Stimulated activated naive CD4-positive, alpha-beta T cell (primary cell): ENCODE measurements at regions not wholly inside any gene's neighbourhood (a gene's known extent, or its start where the extent isn't known, plus 50 kb on each side); places are given as distances from the start of the nearest gene placed in this dataset.

ENCODE experiments used
- DNase-seq, 6 experiments: peaks; one replicate each; lab custom pipeline; 2025; lab: John Stamatoyannopoulos, UW

DNA sequence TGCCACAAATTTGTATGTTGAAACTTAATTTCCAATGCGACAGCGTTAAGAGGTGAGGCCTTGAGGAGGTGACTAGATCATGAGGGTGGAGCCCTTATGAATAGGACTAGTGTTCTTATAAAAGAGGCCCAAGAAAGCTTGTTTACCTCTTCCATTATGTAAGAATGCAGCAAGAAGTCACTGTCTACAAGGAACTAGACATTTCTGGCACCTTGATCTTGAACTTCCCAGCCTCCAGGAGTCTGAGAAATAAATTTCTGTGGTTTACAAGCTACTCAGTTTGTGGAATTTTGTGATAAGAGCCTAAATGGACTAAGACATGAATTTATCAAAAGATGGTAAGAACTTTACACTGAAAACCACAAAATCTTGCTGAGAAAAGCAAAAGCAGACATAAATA is 173.6 kb upstream of the SGK1 start:
- no peak for DNase-seq

DNA sequence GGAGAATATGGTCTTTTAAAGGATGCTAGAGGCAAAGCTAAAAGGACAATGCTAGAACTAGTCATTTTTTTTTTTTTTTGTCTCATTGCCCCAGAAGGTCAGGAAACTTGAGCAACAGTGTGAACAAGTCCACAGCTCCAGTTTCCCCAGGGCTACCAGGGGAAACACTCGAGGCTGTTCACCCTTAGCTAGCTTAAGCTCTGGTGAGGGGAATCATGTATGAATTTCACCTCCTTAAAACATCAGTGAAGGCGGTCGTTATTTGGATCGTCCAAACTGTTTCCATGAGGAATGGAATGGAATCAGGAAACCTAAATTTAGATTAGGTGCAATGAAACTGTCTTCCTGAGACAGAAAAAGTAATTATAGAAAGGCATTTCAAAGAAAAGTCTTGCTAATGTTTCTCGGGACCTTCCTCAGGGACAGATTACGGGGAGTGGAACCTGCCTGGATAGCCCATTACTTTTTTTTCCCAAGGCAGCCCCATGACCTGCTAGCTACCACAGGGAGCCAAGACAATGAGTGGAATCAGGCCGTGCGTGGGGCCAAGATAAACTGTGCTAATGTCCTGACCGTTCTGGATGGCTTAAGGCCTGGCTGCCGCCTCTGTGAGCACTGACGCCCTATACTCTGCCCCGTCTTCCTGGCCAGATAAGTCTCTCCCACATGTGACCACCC is 164.8 kb upstream of the SGK1 start:
- no peak for DNase-seq

- DNase-seq: no peak
These were observed 164.1 kb upstream of the SGK1 start for GRCh38 chr6:134481966-134482365.

DNA sequence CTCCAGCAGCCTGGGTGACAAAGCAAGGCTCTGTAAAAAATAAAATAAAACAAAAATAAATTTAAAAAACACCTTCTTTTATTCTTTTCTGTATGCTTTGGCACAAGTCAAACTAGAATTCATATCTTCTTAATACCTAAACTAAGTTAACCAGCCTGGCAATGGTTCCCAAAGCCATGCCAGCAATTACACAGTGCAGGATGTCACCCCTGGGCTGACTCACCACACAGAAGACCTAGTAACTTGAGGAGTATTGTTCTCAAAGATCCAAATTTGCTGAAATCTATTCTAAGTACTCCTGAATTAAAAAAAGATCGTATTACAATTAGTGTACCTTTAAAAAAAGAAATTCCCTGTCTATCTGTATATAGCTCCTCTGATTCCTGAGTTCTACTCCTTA is 162.7 kb upstream of the SGK1 start:
- no peak for DNase-seq

DNA sequence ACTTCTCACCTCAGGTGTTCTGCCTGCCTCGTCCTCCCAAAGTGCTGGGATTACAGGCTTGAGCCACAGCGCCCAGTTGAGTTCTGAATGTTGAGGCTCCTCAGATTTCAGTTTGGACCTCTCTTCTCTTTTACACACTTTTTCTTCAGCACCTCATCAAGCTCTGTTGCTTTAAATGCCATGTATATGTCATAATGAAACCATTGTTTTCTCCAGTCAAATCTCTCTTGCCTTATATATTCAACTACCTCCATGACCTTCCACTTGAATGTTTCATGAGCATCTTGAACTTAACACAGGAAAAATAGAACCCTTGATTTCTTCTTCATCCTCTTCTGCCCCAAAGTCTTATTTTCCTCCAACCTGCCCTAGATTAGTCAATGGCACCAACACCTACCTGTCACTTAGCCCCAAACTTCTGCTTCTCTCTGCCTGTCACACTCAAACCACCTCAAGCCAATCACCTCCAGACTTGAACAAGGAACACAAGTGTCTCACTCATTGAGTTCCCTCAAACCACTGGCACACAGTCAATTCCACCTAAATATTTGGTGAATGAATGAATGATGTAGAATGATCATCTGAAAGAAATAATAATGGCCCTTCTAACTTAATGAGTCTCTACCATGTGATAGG is 161.0 kb upstream of the SGK1 start:
- no peak for DNase-seq

DNA sequence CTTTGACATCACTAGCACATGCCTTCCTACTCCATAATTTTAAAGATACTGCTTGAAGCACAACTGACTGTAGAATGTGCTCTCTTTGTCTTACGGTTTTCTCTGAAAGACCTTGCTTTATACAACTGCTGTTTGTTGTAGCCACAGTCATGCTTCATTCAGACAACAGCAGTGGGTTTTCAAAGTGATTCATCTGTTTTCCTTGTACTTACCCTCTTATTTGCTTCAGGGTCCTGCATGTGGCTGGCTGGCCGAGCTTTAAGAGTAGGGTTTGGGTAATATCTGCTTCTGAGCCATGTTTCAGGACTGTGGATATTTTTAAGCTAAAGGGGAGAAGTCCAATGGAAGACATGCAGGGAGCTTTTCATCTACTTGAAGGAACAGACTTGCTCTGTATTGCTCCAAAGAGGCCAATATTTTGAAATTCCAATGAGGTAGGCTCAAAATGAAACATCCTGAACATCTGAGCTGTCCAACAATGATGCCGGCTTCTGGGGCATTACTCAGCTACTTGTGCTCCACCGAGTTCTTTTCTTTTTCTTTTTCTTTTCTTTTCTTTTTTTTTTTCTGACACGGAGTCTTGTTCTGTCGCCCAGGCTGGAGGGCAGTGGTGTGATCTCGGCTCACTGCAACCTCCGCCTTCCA is 160.2 kb upstream of the SGK1 start:
- no peak for DNase-seq

DNA sequence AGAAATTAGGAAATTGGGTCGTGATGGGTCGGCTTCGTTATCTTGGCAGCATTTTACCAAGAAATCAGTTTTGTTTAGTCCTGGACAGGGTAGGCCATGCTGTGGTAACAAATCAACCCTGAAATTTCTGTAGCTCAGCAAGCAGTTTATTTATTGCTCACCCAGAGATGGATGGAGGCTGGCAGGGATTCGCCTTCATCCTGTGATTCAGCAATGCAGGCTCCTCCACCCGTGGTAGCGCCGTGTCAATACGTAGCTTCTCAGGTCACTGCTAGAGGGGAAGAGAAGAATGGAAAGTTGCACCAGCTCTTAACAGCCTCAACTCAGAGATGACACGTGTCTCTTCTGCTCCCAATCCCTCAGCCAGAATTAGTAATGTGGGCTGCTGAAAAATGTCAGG is 157.0 kb upstream of the SGK1 start:
- DNase-seq: no peak

DNA sequence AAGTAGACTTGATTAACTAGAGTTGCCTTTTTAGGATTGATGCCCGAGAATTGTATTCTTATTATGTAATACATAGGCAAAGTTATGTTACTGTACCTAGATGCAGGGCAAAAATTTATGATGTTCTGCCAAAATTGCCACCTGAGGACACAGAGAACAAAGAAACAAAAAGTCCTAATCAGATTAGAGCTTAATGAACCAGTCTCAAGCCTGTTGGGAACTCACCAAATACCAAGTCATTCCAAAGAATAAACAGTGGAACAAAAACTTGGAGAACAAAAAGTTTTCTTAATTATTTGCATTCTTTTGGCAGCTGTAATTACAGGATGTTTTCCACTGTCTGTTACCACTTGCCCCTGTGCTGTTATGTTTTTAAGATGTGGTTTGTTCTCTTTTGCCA is 154.7 kb upstream of the SGK1 start:
- DNase-seq: no peak

- DNase-seq: no peak
These were observed 154.1 kb upstream of the SGK1 start for GRCh38 chr6:134472046-134472445.

DNA sequence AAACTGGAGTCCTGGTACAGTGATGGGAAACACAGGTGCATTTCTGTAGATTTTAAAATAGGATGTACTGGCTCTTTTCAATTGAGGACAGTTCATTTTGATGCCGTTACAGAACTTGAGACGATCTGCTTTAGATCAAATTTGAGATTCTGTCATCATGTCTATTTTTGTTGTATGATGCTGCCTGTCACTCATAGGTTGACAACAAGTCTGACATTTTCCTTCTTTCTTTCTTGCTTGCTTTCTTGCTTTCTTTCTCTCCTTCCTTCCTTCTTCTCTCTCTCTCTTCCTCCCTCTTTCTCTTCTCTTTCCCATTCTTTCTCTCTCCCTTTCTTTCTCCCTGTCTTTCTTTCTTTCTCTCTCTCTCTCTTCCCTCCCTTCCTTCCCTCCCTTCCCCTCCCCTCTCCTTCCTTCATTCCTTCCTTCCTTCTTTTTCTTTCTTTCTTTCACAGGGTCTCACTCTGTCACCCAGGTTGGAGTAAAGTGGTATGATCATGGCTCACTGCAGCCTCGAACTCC is 152.6 kb upstream of the SGK1 start:
- DNase-seq: no peak

- DNase-seq: no peak
These were observed 152.0 kb upstream of the SGK1 start for GRCh38 chr6:134469702-134470456.

GRCh38 chr6:134468633-134469032 is 150.7 kb upstream of the SGK1 start:
- DNase-seq: no peak

DNA sequence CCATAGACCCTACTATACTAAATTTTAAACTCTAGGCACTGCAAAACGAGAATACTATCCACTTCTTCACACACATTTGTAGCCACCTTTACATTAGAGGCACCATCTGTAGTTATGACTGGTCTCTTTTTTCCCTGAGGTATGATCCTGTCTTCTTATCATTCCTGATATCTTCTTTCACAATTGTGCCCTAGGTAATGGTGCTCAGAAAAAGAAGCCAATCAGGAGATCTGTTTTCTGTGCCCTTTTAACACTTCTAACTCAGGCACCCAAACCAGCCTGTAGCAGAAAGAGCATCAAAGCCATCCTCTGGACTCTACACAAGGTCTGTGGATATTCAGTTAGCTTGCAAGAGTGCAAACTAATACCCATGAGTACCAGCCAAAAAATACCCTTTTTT is 149.7 kb upstream of the SGK1 start:
- no peak for DNase-seq

- DNase-seq: no peak
These were observed 149.0 kb upstream of the SGK1 start for GRCh38 chr6:134466771-134467525.

DNA sequence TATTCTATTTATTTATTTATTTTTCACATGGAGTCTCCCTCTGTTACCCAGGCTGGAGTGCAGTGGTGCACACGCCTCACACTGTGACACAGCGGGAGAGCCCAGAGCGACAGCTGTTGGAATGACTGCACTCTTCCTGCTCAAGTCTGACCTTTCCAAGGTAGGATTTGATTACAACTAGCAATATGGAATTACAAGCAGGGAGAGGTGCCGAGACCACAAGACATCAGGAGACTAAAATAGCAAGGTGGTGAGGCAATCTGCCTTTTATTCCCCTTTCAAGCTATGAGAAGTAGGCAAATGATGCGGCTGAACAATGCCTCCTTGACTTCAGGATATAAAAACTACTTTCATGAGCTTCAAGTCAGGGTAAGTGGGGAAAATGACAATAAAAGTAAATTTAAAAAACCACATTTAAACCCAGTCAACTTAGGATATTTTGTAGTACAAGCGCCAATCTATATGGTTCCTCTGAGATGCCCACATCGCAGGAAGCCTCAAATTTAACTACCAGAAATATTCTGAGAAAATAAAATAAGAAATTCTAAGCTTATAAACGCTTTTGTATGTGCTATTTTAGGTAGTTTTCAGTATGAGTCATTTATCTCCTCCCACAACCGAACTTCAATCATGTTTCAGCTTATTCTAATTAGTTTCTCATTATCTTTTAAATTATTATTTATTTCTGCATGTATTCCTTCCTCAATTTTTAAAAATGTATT is 146.9 kb upstream of the SGK1 start:
- no peak for DNase-seq

DNA sequence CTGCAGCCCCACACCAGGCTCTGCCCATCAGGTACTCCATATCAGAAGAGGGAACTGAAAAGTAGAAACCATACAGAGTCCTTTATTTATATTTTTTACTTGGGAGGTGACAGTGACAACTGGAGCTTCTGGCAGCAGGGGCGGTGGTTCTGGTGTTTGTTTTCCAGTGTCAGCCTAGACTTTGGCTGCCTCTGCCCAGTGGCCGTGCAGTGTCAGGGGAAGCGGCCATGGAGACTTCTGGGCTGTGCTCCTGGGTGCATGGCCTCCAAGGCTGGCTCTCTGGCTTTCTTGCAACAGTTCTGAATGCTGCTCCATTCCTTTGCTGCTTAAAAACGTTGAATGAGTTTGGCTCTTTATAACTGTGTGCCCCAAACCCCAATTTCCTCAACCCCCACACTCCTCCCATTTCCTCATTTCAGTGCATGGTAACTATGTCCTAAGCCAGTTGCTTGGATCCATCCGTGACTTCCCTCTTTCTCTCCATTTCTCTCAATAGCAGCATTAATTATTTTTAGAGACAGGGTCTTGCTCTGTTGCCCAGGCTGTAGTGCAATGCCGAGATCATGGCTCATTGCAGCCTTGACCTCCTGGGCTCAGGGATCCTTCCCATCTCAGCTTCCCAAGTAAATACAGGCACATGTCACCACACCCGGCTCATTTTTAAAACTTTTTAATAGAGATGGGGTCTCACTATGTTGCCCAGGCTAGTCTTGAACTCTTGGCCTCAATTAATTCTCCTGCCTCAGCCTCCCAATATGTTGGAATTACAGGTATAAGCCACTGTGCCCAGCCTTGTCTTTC is 141.1 kb upstream of the SGK1 start:
- no peak for DNase-seq

GRCh38 chr6:134457941-134458340 is 140.0 kb upstream of the SGK1 start:
- DNase-seq: no peak

GRCh38 chr6:134456226-134456625 is 138.3 kb upstream of the SGK1 start:
- DNase-seq: no peak

GRCh38 chr6:134455319-134455718 is 137.4 kb upstream of the SGK1 start:
- no peak for DNase-seq

DNA sequence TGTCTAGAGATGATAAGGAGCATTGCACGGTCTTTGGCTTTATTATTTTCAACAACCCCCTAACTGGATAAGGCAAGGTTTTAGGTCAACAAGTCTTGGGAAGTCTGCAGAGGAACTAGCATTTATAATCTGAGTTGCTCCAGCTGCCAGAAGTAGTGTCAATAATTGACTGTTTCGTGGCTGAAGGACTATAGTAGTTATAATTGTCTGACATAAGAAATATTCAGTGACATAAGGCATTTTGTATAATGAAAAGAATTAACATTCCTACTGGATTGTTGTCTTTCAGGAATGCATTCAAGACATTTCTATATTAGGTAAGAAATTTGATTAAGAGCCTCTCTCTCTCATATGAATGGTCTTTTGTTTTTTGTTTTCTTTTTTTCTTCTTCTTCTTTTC is 136.9 kb upstream of the SGK1 start:
- DNase-seq: no peak
